ENCODE measurements at regions not wholly inside any gene's neighbourhood (a gene's known extent, or its start where the extent isn't known, plus 50 kb on each side); places are given as distances from the start of the nearest gene placed in this dataset.

DNA sequence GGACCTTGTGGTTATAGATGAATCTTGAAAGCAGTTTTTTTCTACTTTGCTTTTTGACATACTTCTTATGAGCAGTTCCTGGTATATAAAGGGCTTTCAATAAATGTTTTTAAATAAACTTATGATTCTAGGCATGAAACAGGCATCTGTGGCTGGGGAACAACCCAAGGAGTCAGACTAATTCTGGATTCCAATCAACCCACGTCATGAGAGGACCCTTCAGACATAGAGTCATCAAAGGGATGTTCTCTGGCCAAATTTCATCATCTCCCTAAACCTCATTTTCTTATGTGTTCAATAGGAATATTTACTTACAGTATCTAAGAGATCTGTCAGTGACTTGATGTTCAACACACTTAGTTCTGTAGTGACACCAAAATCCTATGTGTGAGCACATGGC is 243.8 kb upstream of the ZNF462 start:
- TF ChIP-seq SIX5 (IDR thresholded peaks at IDR 0.05; ENCODE audit: low read depth, low read length) (no peak), RAD21 (IDR thresholded peaks at IDR 0.05 in 1 of 2, conservative IDR thresholded peaks at IDR 0.05 in 1 of 2; ENCODE audit: low read depth in 2 of 2, low read length in 2 of 2) (no peak), EGR1 (IDR thresholded peaks at IDR 0.05; ENCODE audit: borderline replicate concordance, low read depth, low read length) (no peak), EZH2 (IDR thresholded peaks at IDR 0.05; ENCODE audit: low read depth, low read length, severe bottlenecking) (no peak), POLR2A (IDR thresholded peaks at IDR 0.05; ENCODE audit: control extremely low read depth in 1 of 2, low read depth in 2 of 2, low read length in 2 of 2) (no peak), JUN (IDR thresholded peaks at IDR 0.05; ENCODE audit: low read depth, low read length) (no peak), EP300 (IDR thresholded peaks at IDR 0.05; ENCODE audit: borderline replicate concordance in 1 of 2, low read depth in 2 of 2, low read length in 2 of 2) (no peak), TAF1 (IDR thresholded peaks at IDR 0.05; ENCODE audit: low read depth, low read length) (no peak)
- TF ChIP-seq, protein P1, sequence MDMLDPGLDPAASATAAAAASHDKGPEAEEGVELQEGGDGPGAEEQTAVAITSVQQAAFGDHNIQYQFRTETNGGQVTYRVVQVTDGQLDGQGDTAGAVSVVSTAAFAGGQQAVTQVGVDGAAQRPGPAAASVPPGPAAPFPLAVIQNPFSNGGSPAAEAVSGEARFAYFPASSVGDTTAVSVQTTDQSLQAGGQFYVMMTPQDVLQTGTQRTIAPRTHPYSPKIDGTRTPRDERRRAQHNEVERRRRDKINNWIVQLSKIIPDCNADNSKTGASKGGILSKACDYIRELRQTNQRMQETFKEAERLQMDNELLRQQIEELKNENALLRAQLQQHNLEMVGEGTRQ (IDR thresholded peaks at IDR 0.05; ENCODE audit: low read length) = no peak
- TF ChIP-seq, protein P2, sequence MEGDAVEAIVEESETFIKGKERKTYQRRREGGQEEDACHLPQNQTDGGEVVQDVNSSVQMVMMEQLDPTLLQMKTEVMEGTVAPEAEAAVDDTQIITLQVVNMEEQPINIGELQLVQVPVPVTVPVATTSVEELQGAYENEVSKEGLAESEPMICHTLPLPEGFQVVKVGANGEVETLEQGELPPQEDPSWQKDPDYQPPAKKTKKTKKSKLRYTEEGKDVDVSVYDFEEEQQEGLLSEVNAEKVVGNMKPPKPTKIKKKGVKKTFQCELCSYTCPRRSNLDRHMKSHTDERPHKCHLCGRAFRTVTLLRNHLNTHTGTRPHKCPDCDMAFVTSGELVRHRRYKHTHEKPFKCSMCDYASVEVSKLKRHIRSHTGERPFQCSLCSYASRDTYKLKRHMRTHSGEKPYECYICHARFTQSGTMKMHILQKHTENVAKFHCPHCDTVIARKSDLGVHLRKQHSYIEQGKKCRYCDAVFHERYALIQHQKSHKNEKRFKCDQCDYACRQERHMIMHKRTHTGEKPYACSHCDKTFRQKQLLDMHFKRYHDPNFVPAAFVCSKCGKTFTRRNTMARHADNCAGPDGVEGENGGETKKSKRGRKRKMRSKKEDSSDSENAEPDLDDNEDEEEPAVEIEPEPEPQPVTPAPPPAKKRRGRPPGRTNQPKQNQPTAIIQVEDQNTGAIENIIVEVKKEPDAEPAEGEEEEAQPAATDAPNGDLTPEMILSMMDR (IDR thresholded peaks at IDR 0.05; ENCODE audit: control extremely low read depth in 1 of 3, insufficient read depth in 1 of 3, low read depth in 1 of 3, low read length in 3 of 3) = no peak
- TF ChIP-seq, protein P3, sequence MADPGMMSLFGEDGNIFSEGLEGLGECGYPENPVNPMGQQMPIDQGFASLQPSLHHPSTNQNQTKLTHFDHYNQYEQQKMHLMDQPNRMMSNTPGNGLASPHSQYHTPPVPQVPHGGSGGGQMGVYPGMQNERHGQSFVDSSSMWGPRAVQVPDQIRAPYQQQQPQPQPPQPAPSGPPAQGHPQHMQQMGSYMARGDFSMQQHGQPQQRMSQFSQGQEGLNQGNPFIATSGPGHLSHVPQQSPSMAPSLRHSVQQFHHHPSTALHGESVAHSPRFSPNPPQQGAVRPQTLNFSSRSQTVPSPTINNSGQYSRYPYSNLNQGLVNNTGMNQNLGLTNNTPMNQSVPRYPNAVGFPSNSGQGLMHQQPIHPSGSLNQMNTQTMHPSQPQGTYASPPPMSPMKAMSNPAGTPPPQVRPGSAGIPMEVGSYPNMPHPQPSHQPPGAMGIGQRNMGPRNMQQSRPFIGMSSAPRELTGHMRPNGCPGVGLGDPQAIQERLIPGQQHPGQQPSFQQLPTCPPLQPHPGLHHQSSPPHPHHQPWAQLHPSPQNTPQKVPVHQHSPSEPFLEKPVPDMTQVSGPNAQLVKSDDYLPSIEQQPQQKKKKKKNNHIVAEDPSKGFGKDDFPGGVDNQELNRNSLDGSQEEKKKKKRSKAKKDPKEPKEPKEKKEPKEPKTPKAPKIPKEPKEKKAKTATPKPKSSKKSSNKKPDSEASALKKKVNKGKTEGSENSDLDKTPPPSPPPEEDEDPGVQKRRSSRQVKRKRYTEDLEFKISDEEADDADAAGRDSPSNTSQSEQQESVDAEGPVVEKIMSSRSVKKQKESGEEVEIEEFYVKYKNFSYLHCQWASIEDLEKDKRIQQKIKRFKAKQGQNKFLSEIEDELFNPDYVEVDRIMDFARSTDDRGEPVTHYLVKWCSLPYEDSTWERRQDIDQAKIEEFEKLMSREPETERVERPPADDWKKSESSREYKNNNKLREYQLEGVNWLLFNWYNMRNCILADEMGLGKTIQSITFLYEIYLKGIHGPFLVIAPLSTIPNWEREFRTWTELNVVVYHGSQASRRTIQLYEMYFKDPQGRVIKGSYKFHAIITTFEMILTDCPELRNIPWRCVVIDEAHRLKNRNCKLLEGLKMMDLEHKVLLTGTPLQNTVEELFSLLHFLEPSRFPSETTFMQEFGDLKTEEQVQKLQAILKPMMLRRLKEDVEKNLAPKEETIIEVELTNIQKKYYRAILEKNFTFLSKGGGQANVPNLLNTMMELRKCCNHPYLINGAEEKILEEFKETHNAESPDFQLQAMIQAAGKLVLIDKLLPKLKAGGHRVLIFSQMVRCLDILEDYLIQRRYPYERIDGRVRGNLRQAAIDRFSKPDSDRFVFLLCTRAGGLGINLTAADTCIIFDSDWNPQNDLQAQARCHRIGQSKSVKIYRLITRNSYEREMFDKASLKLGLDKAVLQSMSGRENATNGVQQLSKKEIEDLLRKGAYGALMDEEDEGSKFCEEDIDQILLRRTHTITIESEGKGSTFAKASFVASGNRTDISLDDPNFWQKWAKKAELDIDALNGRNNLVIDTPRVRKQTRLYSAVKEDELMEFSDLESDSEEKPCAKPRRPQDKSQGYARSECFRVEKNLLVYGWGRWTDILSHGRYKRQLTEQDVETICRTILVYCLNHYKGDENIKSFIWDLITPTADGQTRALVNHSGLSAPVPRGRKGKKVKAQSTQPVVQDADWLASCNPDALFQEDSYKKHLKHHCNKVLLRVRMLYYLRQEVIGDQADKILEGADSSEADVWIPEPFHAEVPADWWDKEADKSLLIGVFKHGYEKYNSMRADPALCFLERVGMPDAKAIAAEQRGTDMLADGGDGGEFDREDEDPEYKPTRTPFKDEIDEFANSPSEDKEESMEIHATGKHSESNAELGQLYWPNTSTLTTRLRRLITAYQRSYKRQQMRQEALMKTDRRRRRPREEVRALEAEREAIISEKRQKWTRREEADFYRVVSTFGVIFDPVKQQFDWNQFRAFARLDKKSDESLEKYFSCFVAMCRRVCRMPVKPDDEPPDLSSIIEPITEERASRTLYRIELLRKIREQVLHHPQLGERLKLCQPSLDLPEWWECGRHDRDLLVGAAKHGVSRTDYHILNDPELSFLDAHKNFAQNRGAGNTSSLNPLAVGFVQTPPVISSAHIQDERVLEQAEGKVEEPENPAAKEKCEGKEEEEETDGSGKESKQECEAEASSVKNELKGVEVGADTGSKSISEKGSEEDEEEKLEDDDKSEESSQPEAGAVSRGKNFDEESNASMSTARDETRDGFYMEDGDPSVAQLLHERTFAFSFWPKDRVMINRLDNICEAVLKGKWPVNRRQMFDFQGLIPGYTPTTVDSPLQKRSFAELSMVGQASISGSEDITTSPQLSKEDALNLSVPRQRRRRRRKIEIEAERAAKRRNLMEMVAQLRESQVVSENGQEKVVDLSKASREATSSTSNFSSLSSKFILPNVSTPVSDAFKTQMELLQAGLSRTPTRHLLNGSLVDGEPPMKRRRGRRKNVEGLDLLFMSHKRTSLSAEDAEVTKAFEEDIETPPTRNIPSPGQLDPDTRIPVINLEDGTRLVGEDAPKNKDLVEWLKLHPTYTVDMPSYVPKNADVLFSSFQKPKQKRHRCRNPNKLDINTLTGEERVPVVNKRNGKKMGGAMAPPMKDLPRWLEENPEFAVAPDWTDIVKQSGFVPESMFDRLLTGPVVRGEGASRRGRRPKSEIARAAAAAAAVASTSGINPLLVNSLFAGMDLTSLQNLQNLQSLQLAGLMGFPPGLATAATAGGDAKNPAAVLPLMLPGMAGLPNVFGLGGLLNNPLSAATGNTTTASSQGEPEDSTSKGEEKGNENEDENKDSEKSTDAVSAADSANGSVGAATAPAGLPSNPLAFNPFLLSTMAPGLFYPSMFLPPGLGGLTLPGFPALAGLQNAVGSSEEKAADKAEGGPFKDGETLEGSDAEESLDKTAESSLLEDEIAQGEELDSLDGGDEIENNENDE (IDR thresholded peaks at IDR 0.05; ENCODE audit: insufficient replicate concordance, low read length) = no peak
- TF ChIP-seq, protein P4, sequence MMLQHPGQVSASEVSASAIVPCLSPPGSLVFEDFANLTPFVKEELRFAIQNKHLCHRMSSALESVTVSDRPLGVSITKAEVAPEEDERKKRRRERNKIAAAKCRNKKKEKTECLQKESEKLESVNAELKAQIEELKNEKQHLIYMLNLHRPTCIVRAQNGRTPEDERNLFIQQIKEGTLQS (IDR thresholded peaks at IDR 0.05; ENCODE audit: insufficient read depth, low read depth, low read length) = no peak

Measured in H1 (cell line).